PFSK-1 (cell line): ENCODE measurements at regions not wholly inside any gene's neighbourhood (a gene's known extent, or its start where the extent isn't known, plus 50 kb on each side); places are given as distances from the start of the nearest gene placed in this dataset.

ENCODE experiments used
- FOXP2 ChIP-seq: optimal IDR thresholded peaks from 2 replicates; pipeline ENCODE3; 2011; ENCODE audit warnings: borderline replicate concordance, control low read depth, inconsistent platforms; ENCODE audit not compliant: insufficient read depth; ENCODE audit errors: extremely low read length, extremely low read depth
- POLR2AphosphoS5 ChIP-seq: IDR thresholded peaks from 2 replicates; pipeline ENCODE4 v1.6.1; 2012; ENCODE audit warnings: low read depth, mild to moderate bottlenecking, control low read depth, low read length, moderate library complexity
- SIN3A ChIP-seq: IDR thresholded peaks from 2 replicates; pipeline ENCODE4 v1.6.1; 2012; ENCODE audit warnings: mild to moderate bottlenecking, low read length, moderate library complexity, borderline replicate concordance; ENCODE audit not compliant: insufficient read depth
- TAF1 ChIP-seq: IDR thresholded peaks from 2 replicates; pipeline ENCODE4 v1.6.1; 2012; ENCODE audit warnings: low read length, control low read depth, borderline replicate concordance; ENCODE audit not compliant: insufficient read depth
- TF ChIP-seq, protein P1 (sequence below), 2 experiments: IDR thresholded peaks; 2 replicates each; pipeline versions ENCODE4 v1.6.1 to v1.8.0; 2011 to 2012; ENCODE audit warnings: low read depth in 2 of 2, low read length in 2 of 2, control low read depth in 1 of 2, inconsistent platforms in 1 of 2, mild to moderate bottlenecking in 1 of 2, moderate library complexity in 1 of 2; ENCODE audit not compliant: insufficient read depth in 1 of 2

DNA sequence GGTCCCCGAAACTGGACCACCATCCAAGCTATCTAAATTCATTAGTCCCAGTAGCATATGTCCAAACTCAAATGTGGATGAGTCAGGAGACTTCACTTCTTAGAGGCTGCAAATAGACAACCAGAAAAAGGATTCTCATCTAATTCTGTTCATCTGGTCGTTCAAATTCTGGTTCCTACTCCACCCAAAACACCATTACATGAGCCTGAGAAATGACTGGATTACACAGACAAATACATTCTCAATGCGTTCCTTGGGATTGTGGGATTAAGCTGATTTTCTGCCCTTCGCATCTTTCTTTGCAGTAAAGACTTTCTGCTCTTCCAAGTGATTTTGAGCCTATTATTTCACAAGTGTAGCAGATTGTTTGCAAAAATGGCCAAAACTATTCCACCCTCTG, 472.3 kb upstream of the PROK2 start:
- TF ChIP-seq FOXP2 (no peak), TAF1 (no peak), SIN3A (no peak), POLR2AphosphoS5 (no peak)
- TF ChIP-seq, protein P1, sequence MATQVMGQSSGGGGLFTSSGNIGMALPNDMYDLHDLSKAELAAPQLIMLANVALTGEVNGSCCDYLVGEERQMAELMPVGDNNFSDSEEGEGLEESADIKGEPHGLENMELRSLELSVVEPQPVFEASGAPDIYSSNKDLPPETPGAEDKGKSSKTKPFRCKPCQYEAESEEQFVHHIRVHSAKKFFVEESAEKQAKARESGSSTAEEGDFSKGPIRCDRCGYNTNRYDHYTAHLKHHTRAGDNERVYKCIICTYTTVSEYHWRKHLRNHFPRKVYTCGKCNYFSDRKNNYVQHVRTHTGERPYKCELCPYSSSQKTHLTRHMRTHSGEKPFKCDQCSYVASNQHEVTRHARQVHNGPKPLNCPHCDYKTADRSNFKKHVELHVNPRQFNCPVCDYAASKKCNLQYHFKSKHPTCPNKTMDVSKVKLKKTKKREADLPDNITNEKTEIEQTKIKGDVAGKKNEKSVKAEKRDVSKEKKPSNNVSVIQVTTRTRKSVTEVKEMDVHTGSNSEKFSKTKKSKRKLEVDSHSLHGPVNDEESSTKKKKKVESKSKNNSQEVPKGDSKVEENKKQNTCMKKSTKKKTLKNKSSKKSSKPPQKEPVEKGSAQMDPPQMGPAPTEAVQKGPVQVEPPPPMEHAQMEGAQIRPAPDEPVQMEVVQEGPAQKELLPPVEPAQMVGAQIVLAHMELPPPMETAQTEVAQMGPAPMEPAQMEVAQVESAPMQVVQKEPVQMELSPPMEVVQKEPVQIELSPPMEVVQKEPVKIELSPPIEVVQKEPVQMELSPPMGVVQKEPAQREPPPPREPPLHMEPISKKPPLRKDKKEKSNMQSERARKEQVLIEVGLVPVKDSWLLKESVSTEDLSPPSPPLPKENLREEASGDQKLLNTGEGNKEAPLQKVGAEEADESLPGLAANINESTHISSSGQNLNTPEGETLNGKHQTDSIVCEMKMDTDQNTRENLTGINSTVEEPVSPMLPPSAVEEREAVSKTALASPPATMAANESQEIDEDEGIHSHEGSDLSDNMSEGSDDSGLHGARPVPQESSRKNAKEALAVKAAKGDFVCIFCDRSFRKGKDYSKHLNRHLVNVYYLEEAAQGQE (IDR thresholded peaks at IDR 0.05; ENCODE audit: insufficient read depth in 1 of 2, low read depth in 2 of 2, low read length in 2 of 2): no peak

DNA sequence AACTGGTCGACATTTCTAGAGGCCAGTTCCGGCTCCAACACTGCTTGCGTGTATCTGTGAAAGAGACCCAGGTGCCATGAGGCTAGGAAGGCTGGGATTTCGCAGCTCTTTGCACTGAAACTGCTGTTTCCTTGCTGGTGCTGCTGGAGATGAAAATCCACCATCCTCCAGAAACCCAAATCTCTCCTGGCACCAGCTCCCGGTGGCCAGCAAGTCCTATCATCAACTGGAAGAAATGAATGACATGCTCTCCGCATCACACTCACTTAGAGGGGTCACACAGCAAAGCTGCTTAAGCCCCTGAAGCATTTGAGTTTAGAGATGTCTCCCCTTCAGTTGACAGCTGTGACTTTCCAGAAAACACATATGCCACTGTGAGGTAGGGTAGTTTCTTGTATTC, 471.8 kb upstream of the PROK2 start:
- TF ChIP-seq POLR2AphosphoS5 (no peak), TAF1 (no peak), FOXP2 (no peak), SIN3A (no peak)
- TF ChIP-seq, protein P1 (IDR thresholded peaks at IDR 0.05; ENCODE audit: insufficient read depth in 1 of 2, low read depth in 2 of 2, low read length in 2 of 2): no peak

DNA sequence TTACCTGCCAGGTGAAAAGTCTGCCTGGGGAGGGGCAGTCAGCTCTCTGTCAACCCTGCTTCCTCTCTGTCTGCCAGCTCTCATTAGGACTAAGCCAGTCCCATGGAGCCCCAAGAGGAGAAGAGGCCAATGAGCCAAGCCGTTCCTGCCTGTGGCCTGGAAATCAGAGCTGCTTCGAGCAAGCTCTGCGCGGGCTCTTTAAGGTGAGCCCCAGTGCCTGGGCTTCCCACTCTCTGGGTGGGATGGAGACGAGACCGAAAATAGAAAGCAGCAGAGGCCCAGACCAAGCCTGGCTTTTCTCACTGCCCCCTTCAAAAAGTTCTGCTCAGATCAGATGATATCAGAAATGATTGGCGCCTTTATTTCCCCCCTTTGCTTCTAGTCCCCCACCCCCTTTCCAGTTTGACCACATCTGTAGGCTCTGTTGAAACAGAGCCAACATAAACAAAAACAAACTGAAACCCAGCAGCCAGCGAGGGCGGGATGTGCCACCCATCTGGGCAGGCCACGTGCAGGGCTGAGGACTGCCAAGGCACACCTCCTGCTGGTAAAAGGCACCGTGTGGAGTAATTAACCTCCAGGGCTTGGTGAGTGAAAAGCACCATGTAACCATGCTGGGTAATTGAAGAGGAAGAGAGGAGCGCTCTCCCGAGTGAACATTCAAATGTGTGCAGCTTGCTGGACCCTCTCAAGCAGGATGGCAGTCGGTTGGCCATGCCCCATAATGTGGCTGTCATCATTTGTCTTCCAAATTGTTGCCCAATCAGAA, 471.0 kb upstream of the PROK2 start:
- TF ChIP-seq, protein P1 (IDR thresholded peaks at IDR 0.05; ENCODE audit: insufficient read depth in 1 of 2, low read depth in 2 of 2, low read length in 2 of 2): no peak
- TF ChIP-seq SIN3A (no peak), FOXP2 (no peak), POLR2AphosphoS5 (no peak), TAF1 (no peak)

DNA sequence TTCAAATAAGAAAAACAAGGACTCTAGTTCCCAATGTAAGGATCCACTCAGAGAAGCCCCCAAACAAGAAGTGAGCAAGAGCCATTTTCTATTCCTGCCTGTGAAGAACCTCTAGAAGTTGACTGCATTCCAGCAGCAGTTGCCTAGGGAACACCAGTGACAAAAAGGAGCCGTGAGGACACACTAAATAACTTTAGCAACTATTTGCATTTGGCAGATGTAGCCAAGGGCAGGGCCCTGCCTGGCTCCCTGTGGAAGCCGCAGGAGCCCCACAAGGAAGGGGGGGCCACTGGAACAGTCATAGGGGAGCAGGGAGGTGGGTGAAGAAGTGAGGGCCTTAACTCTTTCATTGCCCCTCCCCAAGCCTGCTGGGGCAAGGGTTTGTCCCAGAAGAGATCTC, 470.2 kb upstream of the PROK2 start:
- no peak for TF ChIP-seq SIN3A
- no peak for TF ChIP-seq FOXP2
- TF ChIP-seq, protein P1 (IDR thresholded peaks at IDR 0.05; ENCODE audit: insufficient read depth in 1 of 2, low read depth in 2 of 2, low read length in 2 of 2): no peak
- no peak for TF ChIP-seq TAF1
- TF ChIP-seq POLR2AphosphoS5: no peak
